ENCODE measurements at regions not wholly inside any gene's neighbourhood (a gene's known extent, or its start where the extent isn't known, plus 50 kb on each side); places are given as distances from the start of the nearest gene placed in this dataset.
"Not testable (repeated sequence)": the region's sequence is repeated elsewhere in the genome, so short reads cannot be mapped to it uniquely, and the experiment has no call there.

DNA sequence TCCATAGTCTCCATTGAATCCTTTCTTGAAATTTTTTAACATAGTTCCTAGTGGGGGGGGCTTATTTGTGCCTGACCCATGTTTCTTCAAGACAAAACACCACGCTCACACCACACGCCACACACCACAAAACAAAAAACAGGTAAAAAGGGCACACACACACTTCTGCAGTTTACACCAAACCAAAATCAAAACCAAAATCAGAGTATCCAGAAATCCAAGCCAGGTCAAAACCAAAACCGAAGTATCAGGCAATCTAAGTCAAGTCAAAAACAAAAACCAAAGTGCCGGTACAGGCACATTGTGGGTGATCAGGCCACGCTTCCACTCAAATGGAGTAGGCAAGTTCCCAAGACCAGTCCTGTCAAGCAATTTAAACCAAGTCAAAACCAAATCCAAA is 158.6 kb downstream of the PPIAL4G start:
- TF ChIP-seq EP300 (IDR thresholded peaks at IDR 0.05); CTCF (IDR thresholded peaks at IDR 0.05); POLR2A (IDR thresholded peaks at IDR 0.05; ENCODE audit: low read depth): not testable (repeated sequence)

Measured in esophagus muscularis mucosa (tissue), 4 donors.